HCT116 (cell line): ENCODE measurements at regions not wholly inside any gene's neighbourhood (a gene's known extent, or its start where the extent isn't known, plus 50 kb on each side); places are given as distances from the start of the nearest gene placed in this dataset.

Experiments used
- CTCF ChIP-seq, 3 experiments: fragments of 200-600 bp in 1 of 3; sonication (generic) in 1 of 3; IDR thresholded peaks in 2 of 3; conservative IDR thresholded peaks in 1 of 3; 2 replicates each; pipeline ENCODE4 v1.5.1; 2012 to 2017; ENCODE audit warnings: low read depth in 2 of 3, low read length in 2 of 3, antibody characterized with exemption in 1 of 3, borderline replicate concordance in 1 of 3, control low read depth in 1 of 3, mild to moderate bottlenecking in 1 of 3, mixed read lengths in 1 of 3, mixed run types in 1 of 3, moderate library complexity in 1 of 3; ENCODE audit not compliant: insufficient read depth in 1 of 3
- EZH2 ChIP-seq: fragments of 200-600 bp; sonication (generic); IDR thresholded peaks from 2 replicates; pipeline ENCODE4 v1.6.1; 2017; ENCODE audit warnings: antibody characterized with exemption, mixed run types
- POLR2A ChIP-seq: IDR thresholded peaks from 2 replicates; pipeline ENCODE4 v1.7.0; 2011; ENCODE audit warnings: borderline replicate concordance; ENCODE audit not compliant: insufficient read depth, insufficient read length; ENCODE audit errors: extremely low read depth
- POLR2AphosphoS5 ChIP-seq: IDR thresholded peaks from 2 replicates; pipeline ENCODE4 v1.6.1; 2011; ENCODE audit warnings: mild to moderate bottlenecking, low read depth, low read length, moderate library complexity
- RAD21 ChIP-seq: IDR thresholded peaks from 2 replicates; pipeline ENCODE4 v1.6.1; 2012; ENCODE audit warnings: low read depth, mild to moderate bottlenecking
- YY1 ChIP-seq: IDR thresholded peaks from 2 replicates; pipeline ENCODE4 v1.6.1; 2011; ENCODE audit warnings: low read length, low read depth, moderate library complexity, mild to moderate bottlenecking; ENCODE audit not compliant: insufficient replicate concordance; ENCODE audit errors: extremely low read depth
- ZBTB33 ChIP-seq: IDR thresholded peaks from 2 replicates; pipeline ENCODE4 v1.6.1; 2011; ENCODE audit warnings: mild to moderate bottlenecking, low read length, moderate library complexity; ENCODE audit not compliant: insufficient replicate concordance; ENCODE audit errors: extremely low read depth
- TF ChIP-seq, protein P1 (sequence below): IDR thresholded peaks from 2 replicates; pipeline ENCODE4 v1.6.1; 2012

- no peak for TF ChIP-seq POLR2A
- TF ChIP-seq CTCF (IDR thresholded peaks at IDR 0.05 in 2 of 3, conservative IDR thresholded peaks at IDR 0.05 in 1 of 3; ENCODE audit: borderline replicate concordance in 1 of 3, insufficient read depth in 1 of 3, low read depth in 2 of 3, low read length in 2 of 3), result no peak
- TF ChIP-seq EZH2, result no peak
- no peak for TF ChIP-seq POLR2AphosphoS5
- TF ChIP-seq YY1, result no peak
- TF ChIP-seq, protein P1, sequence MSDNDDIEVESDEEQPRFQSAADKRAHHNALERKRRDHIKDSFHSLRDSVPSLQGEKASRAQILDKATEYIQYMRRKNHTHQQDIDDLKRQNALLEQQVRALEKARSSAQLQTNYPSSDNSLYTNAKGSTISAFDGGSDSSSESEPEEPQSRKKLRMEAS, result no peak
- TF ChIP-seq ZBTB33, result no peak
- no peak for TF ChIP-seq RAD21
Observed at GRCh38 chr20:23223908-23224580, 126.5 kb upstream of the NXT1 start.
